GM12878 (cell line): ENCODE measurements at regions not wholly inside any gene's neighbourhood (a gene's known extent, or its start where the extent isn't known, plus 50 kb on each side); places are given as distances from the start of the nearest gene placed in this dataset.

Experiments used
- ATAC-seq: fragments of 200-7000 bp; cut with Tn5 transposase; 3 replicates; pipeline ENCODE4 v1.9.1; 2020; ENCODE audit warnings: mild to moderate bottlenecking, moderate library complexity
- BruUV-seq: library from RNA; stranded (reverse); fragments of 400-500 nt; replicated peaks from 2 replicates; lab custom pipeline; 2021; lab: Mats Ljungman, UMichigan
- CTCF ChIA-PET: fragments of 300-600 bp; sonication (Branson Sonifier 250); formaldehyde crosslinking; extraction: SDS; loops from one replicate; lab custom pipeline; 2021; ENCODE audit warnings: inconsistent platforms; lab: Yijun Ruan, JAX
- POLR2A ChIA-PET: fragments of 350-600 bp; formaldehyde crosslinking; extraction: SDS; loops from one replicate; lab custom pipeline; 2021; ENCODE audit warnings: inconsistent platforms; lab: Charles Lee
- RAD21 ChIA-PET: fragments of 300-600 bp; sonication (Branson Sonifier 250); formaldehyde crosslinking; loops from one replicate; lab custom pipeline; 2023; ENCODE audit warnings: antibody characterized with exemption; ENCODE audit not compliant: unreplicated experiment; lab: Charles Lee
- SMC1A ChIA-PET: fragments of 300-600 bp; sonication (Branson Sonifier 250); formaldehyde crosslinking; loops from one replicate; lab custom pipeline; 2023; ENCODE audit not compliant: unreplicated experiment, uncharacterized antibody; lab: Charles Lee
- DNase-seq: peaks from one replicate; pipeline ENCODE4 v3.0.0-alpha.2; 2011; ENCODE audit warnings: low read depth, low spot score
- FAIRE-seq: peaks from 3 replicates; lab custom pipeline; 2011; peaks lifted over from hg19 to GRCh38; lab: Jason Lieb, UNC
- H2AFZ ChIP-seq: 2 replicates; pipeline ENCODE4 v1.6.0; 2011; ENCODE audit warnings: low read depth, low read length, control low read depth; ENCODE audit not compliant: control insufficient read depth
- H3K27ac ChIP-seq: 2 replicates; pipeline ENCODE4 v1.5.1; 2011; ENCODE audit warnings: control low read depth; ENCODE audit not compliant: control insufficient read depth, insufficient read depth
- H3K27me3 ChIP-seq, 2 experiments: replicated peaks in 1 of 2; 2 replicates each; pipeline versions ENCODE4 v1.6.0 to v1.6.1; 2011; ENCODE audit warnings: low read length in 1 of 2; ENCODE audit not compliant: control insufficient read depth in 2 of 2, insufficient read depth in 2 of 2
- H3K36me3 ChIP-seq, 2 experiments: 2 replicates each; pipeline ENCODE4 v1.5.1; 2011; ENCODE audit warnings: low read length in 1 of 2; ENCODE audit not compliant: control insufficient read depth in 2 of 2, insufficient read depth in 2 of 2
- H3K4me1 ChIP-seq: 2 replicates; pipeline ENCODE4 v1.6.1; 2011; ENCODE audit warnings: mild to moderate bottlenecking, low read length, moderate library complexity, mixed read lengths; ENCODE audit not compliant: control insufficient read depth, insufficient read depth
- H3K4me2 ChIP-seq: 2 replicates; pipeline ENCODE4 v1.6.0; 2011; ENCODE audit warnings: control low read depth; ENCODE audit not compliant: control insufficient read depth, insufficient read depth
- H3K4me3 ChIP-seq: fragments of 200-600 bp; sonication (generic); 2 replicates; pipeline ENCODE4 v1.5.1; 2016
- H3K79me2 ChIP-seq: 2 replicates; pipeline ENCODE4 v1.6.0; 2011; ENCODE audit warnings: low read length; ENCODE audit not compliant: control insufficient read depth, insufficient read depth
- H3K9ac ChIP-seq: 2 replicates; pipeline ENCODE4 v1.8.0; 2011; ENCODE audit warnings: low read length, control low read depth, mixed read lengths; ENCODE audit not compliant: control insufficient read depth, insufficient read depth
- H3K9me3 ChIP-seq: replicated peaks from 3 replicates; pipeline ENCODE4 v1.5.1; 2011; ENCODE audit warnings: mild to moderate bottlenecking, low read length; ENCODE audit not compliant: control insufficient read depth, insufficient read depth
- H4K20me1 ChIP-seq: 2 replicates; pipeline ENCODE4 v1.6.0; 2011; ENCODE audit not compliant: control insufficient read depth, insufficient read depth
- BACH1 ChIP-seq: fragments of 450-650 bp; IDR thresholded peaks from 2 replicates; pipeline ENCODE4 v1.6.1; 2017; ENCODE audit warnings: mild to moderate bottlenecking, borderline replicate concordance
- CHD2 ChIP-seq: IDR thresholded peaks from 2 replicates; pipeline ENCODE4 v1.6.1; 2011; ENCODE audit warnings: low read depth, low read length, improper control_type of control experiment, borderline replicate concordance
- ETV6 ChIP-seq, 2 experiments: fragments of 450-650 bp in 1 of 2; IDR thresholded peaks in 1 of 2; conservative IDR thresholded peaks in 1 of 2; 2 replicates each; pipeline ENCODE4 v1.6.1; 2014; ENCODE audit warnings: antibody characterized with exemption in 1 of 2, borderline replicate concordance in 1 of 2, low read depth in 1 of 2, mild to moderate bottlenecking in 1 of 2, moderate library complexity in 1 of 2
- HCFC1 ChIP-seq: fragments of 150-350 bp; IDR thresholded peaks from 2 replicates; pipeline ENCODE4 v1.6.1; 2014; ENCODE audit warnings: low read length
- IKZF2 ChIP-seq, 2 experiments: fragments of 450-650 bp; IDR thresholded peaks; 2 replicates each; pipeline ENCODE4 v1.6.1; 2017; ENCODE audit warnings: mild to moderate bottlenecking in 2 of 2, moderate library complexity in 2 of 2
- MTA2 ChIP-seq: fragments of 450-650 bp; IDR thresholded peaks from 2 replicates; pipeline ENCODE4 v1.6.1; 2016; ENCODE audit warnings: low read depth, mild to moderate bottlenecking, moderate library complexity
- PKNOX1 ChIP-seq: fragments of 450-650 bp; IDR thresholded peaks from 2 replicates; pipeline ENCODE4 v1.6.1; 2016; ENCODE audit warnings: mild to moderate bottlenecking
- POLR2AphosphoS2 ChIP-seq: IDR thresholded peaks from 2 replicates; pipeline ENCODE4 v1.6.1; 2011; ENCODE audit warnings: low read depth, mild to moderate bottlenecking, low read length, improper control_type of control experiment, moderate library complexity
- WGBS: methylation state at CpG from one replicate; pipeline ENCODE4 v1.1.6; 2016; ENCODE audit warnings: low lambda C conversion rate; ENCODE audit not compliant: insufficient replicate concordance, insufficient coverage; ENCODE audit errors: missing lambda C conversion rate; 5-methylcytosine and 5-hydroxymethylcytosine counted together
- in situ Hi-C: fragments of 300-500 bp; cut with MboI; formaldehyde crosslinking; loops from 9 replicates; pipeline ENCODE4 v1.14.3; 2018; ENCODE audit warnings: mixed read lengths
- intact Hi-C: fragments of 100-400 bp; cut with micrococcal nuclease; formaldehyde crosslinking; loops from one replicate; pipeline ENCODE4 v1.14.2; 2022; ENCODE audit not compliant: unreplicated experiment

- in situ Hi-C loops = no loop called here
- intact Hi-C loops = no loop called here
- Histone ChIP-seq H3K27ac (no peak overlapping the region), H3K9ac (no peak overlapping the region), H2AFZ (no peak overlapping the region), H4K20me1 (no peaks in the 10 kb centered on the region), H3K27me3 (no peaks in the 10 kb centered on the region), H3K79me2 (no peaks in the 10 kb centered on the region), H3K4me3 (no peak overlapping the region), H3K9me3 (no peaks in the 10 kb centered on the region), H3K36me3 (no peaks in the 10 kb centered on the region), H3K4me2 (no peak overlapping the region), H3K4me1 (no peaks in the 10 kb centered on the region)
- ChIA-PET SMC1A (no interaction called here), CTCF (no interaction called here), RAD21 (no interaction called here), POLR2A (no interaction called here)
- ATAC-seq (no peak), FAIRE-seq (no peak), DNase-seq (no peak)
- TF ChIP-seq POLR2AphosphoS2 (no peak), IKZF2 (IDR thresholded peaks at IDR 0.05) (no peak), BACH1 (no peak), PKNOX1 (no peak), HCFC1 (no peak), CHD2 (no peak), ETV6 (conservative IDR thresholded peaks at IDR 0.05 in 1 of 2, IDR thresholded peaks at IDR 0.05 in 1 of 2; ENCODE audit: borderline replicate concordance in 1 of 2, low read depth in 1 of 2) (no peak), MTA2 (no peak)
- no TSS peak for BruUV-seq
- WGBS = 4% methylated on average over 2 of the region's 2 CpGs
These were observed 391.8 kb upstream of the CPXCR1 start for GRCh38 chrX:88355252-88355651.
